ENCODE measurements at regions not wholly inside any gene's neighbourhood (a gene's known extent, or its start where the extent isn't known, plus 50 kb on each side); places are given as distances from the start of the nearest gene placed in this dataset.

DNA sequence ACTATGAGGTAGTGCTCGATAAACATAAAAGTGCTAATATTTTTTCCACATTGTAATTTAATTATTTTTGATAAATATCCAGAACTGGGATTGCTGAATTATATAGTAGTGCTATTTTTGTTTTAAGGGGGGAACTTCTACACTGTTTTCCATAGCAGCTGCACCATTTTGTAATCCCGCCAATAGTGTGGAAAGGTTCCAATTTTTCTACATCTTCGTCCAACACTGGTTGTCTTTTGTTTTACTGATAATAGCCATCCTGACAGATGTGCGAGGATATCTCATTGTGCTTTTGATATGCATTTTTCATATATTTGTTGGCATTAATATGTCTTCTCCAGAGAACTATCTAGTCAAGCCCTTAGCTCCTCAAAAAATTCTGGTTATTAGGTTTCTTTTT is 259.6 kb upstream of the KCNJ16 start:
- TF ChIP-seq, protein P1, sequence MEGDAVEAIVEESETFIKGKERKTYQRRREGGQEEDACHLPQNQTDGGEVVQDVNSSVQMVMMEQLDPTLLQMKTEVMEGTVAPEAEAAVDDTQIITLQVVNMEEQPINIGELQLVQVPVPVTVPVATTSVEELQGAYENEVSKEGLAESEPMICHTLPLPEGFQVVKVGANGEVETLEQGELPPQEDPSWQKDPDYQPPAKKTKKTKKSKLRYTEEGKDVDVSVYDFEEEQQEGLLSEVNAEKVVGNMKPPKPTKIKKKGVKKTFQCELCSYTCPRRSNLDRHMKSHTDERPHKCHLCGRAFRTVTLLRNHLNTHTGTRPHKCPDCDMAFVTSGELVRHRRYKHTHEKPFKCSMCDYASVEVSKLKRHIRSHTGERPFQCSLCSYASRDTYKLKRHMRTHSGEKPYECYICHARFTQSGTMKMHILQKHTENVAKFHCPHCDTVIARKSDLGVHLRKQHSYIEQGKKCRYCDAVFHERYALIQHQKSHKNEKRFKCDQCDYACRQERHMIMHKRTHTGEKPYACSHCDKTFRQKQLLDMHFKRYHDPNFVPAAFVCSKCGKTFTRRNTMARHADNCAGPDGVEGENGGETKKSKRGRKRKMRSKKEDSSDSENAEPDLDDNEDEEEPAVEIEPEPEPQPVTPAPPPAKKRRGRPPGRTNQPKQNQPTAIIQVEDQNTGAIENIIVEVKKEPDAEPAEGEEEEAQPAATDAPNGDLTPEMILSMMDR (IDR thresholded peaks at IDR 0.05; ENCODE audit: low read depth, low read length): no peak
- no peak for TF ChIP-seq EZH2phosphoT487 (IDR thresholded peaks at IDR 0.05; ENCODE audit: low read depth)
